Choroid plexus epithelial cell (primary cell): ENCODE measurements at regions not wholly inside any gene's neighbourhood (a gene's known extent, or its start where the extent isn't known, plus 50 kb on each side); places are given as distances from the start of the nearest gene placed in this dataset.

Experiments
- DNase-seq: peaks from one replicate; pipeline ENCODE4 v3.0.0-alpha.2; 2010; ENCODE audit warnings: low read depth
- H3K4me3 ChIP-seq: 2 replicates; pipeline ENCODE4 v1.5.1; 2011; ENCODE audit warnings: low read depth, mild to moderate bottlenecking, control low read depth, low read length, moderate library complexity
- TF ChIP-seq, protein P1 (sequence below): conservative IDR thresholded peaks from 2 replicates; pipeline ENCODE4 v1.5.1; 2011; ENCODE audit warnings: low read depth, mild to moderate bottlenecking, control low read depth, inconsistent platforms, low read length, moderate library complexity

- no peak for DNase-seq
- no peak overlapping the region for H3K4me3 ChIP-seq
- TF ChIP-seq, protein P1, sequence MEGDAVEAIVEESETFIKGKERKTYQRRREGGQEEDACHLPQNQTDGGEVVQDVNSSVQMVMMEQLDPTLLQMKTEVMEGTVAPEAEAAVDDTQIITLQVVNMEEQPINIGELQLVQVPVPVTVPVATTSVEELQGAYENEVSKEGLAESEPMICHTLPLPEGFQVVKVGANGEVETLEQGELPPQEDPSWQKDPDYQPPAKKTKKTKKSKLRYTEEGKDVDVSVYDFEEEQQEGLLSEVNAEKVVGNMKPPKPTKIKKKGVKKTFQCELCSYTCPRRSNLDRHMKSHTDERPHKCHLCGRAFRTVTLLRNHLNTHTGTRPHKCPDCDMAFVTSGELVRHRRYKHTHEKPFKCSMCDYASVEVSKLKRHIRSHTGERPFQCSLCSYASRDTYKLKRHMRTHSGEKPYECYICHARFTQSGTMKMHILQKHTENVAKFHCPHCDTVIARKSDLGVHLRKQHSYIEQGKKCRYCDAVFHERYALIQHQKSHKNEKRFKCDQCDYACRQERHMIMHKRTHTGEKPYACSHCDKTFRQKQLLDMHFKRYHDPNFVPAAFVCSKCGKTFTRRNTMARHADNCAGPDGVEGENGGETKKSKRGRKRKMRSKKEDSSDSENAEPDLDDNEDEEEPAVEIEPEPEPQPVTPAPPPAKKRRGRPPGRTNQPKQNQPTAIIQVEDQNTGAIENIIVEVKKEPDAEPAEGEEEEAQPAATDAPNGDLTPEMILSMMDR: no peak
Measured at GRCh38 chr7:68485253-68485917, 1112.9 kb upstream of the AUTS2 start.

DNA sequence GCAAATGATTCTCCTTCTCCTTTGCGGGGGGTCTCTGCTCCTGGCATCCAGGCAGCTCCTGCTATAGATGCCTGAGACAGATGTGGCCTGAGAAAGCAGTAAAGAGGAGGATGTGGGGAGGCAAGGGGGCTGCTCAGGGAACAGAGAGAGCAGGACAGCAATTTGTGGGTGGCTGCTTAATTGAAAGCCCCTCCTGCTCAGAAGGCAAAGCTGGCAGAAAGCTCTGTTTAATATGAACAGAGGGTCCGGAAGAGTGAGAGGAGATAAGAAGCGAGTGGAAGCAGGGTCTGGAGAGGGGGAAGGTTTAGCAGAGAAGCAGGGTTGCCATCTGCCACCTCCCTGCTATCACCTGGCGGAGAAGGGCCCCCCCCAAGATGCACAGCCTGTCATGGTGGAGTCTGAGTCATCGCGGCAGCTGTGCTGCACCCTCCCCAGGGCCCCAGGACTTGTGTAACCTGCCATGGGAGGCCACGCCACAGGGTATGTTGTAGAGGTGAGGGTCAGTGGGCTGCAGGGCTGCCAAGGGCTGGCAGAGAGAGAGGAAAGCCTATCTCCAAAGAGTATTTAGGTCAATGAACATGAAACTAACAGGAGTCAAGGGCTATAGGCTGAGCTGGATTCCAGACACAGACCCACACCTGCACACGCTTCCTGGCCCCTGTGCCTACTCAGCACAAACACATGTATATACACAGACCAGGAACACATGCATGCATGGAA, 1109.8 kb upstream of the AUTS2 start:
- DNase-seq: no peak
- no peak overlapping the region for H3K4me3 ChIP-seq
- TF ChIP-seq, protein P1: no peak

- no peak overlapping the region for H3K4me3 ChIP-seq
- TF ChIP-seq, protein P1: no peak
- DNase-seq: no peak
Measured at GRCh38 chr7:68491523-68492358, 1106.5 kb upstream of the AUTS2 start.

- H3K4me3 ChIP-seq: no peak overlapping the region
- TF ChIP-seq, protein P1: no peak
- no peak for DNase-seq
Measured at GRCh38 chr7:68492359-68492690, 1106.0 kb upstream of the AUTS2 start.

DNA sequence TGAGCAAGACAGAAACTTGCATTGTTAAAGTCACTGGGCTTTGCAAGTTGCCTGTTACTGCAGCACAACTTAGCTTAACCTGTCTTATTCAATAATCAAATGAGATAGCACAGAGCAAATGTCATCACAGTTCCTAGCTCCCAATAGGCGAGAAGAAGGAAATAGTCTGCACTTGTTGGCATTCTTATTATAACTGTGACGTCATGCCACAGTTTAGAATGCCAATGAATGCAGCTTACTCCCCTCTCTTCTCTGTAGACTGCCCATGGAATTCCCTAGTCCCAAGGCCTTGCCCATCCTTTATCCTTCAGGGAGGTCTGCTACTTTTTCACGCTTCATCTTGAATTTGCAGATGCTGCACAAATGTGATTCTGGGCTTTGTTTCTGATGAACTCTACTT, 1094.9 kb upstream of the AUTS2 start:
- TF ChIP-seq, protein P1: no peak
- no peak for DNase-seq
- H3K4me3 ChIP-seq: no peak overlapping the region

DNA sequence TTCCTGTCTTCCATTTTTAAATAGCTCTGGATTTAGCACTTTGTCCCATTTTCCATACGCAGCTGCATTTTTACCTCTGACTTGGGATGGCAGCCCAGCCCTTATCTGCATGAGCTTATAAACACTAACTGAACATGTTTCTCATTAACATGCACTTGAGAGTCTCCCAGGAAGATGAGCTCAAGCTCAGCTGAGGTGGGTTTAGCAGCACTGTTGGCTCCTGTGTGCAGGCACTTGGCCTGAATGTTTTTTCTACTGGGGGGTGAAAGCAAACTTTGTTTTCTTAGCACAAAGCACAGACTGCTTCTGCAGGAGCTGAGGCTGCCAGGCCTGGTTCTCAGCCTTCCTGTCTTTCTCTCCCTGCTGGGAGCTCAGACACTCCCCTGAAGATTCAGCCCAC, 1093.6 kb upstream of the AUTS2 start:
- no peak overlapping the region for H3K4me3 ChIP-seq
- TF ChIP-seq, protein P1: no peak
- DNase-seq: no peak
